IMR-90 (cell line): ENCODE measurements at regions not wholly inside any gene's neighbourhood (a gene's known extent, or its start where the extent isn't known, plus 50 kb on each side); places are given as distances from the start of the nearest gene placed in this dataset.

Experiments
- ATAC-seq: fragments of 200-7000 bp; cut with Tn5 transposase; 2 replicates; pipeline ENCODE4 v1.9.1; 2020; ENCODE audit warnings: low read depth, mild to moderate bottlenecking, moderate library complexity
- BruUV-seq: library from RNA; stranded (reverse); fragments of 400-500 nt; replicated peaks from 2 replicates; lab custom pipeline; 2021; lab: Mats Ljungman, UMichigan
- CTCF ChIA-PET: fragments of 300-600 bp; formaldehyde crosslinking; extraction: SDS; loops from one replicate; lab custom pipeline; 2021; ENCODE audit warnings: antibody characterized with exemption; lab: Yijun Ruan, JAX
- POLR2A ChIA-PET: fragments of 300-600 bp; sonication (Branson Sonifier 250); formaldehyde crosslinking; loops from one replicate; lab custom pipeline; 2022; ENCODE audit warnings: antibody characterized with exemption; ENCODE audit not compliant: unreplicated experiment; lab: Charles Lee
- DNase-seq: peaks from one replicate; pipeline ENCODE4 v3.0.0; 2013
- H2AFZ ChIP-seq: replicated peaks from 2 replicates; pipeline ENCODE3; 2013; ENCODE audit warnings: low read length, mild to moderate bottlenecking; ENCODE audit not compliant: poor library complexity
- H2AK5ac ChIP-seq: 2 replicates; pipeline ENCODE4 v1.6.1; 2013; ENCODE audit warnings: low read depth, low read length, inconsistent platforms
- H2AK9ac ChIP-seq: replicated peaks from 2 replicates; pipeline ENCODE3; 2013; ENCODE audit warnings: mild to moderate bottlenecking, low read depth, low read length, moderate library complexity; ENCODE audit not compliant: poor library complexity
- H2BK120ac ChIP-seq: 2 replicates; pipeline ENCODE4 v1.6.1; 2013; ENCODE audit warnings: low read depth, low read length, inconsistent platforms
- H2BK15ac ChIP-seq: 3 replicates; pipeline ENCODE4 v1.6.1; 2013; ENCODE audit warnings: low read depth, low read length, inconsistent platforms
- H2BK20ac ChIP-seq: 2 replicates; pipeline ENCODE4 v1.6.1; 2013; ENCODE audit warnings: low read depth, mild to moderate bottlenecking, inconsistent platforms, low read length, moderate library complexity
- H2BK5ac ChIP-seq: 2 replicates; pipeline ENCODE4 v1.6.1; 2013; ENCODE audit warnings: mild to moderate bottlenecking, low read depth, low read length, inconsistent platforms; ENCODE audit not compliant: poor library complexity, severe bottlenecking
- H3K14ac ChIP-seq: replicated peaks from 2 replicates; pipeline ENCODE4 v1.6.1; 2013; ENCODE audit warnings: low read depth, low read length, inconsistent platforms
- H3K18ac ChIP-seq: 2 replicates; pipeline ENCODE4 v1.6.1; 2013; ENCODE audit warnings: low read depth, low read length, control low read depth
- H3K23ac ChIP-seq: 2 replicates; pipeline ENCODE4 v1.6.1; 2013; ENCODE audit warnings: low read depth, low read length, inconsistent platforms
- H3K27ac ChIP-seq: 2 replicates; pipeline ENCODE4 v1.5.1; 2013; ENCODE audit warnings: mild to moderate bottlenecking, control low read depth, low read length; ENCODE audit not compliant: insufficient read depth
- H3K27me3 ChIP-seq: 2 replicates; pipeline ENCODE4 v1.6.1; 2013; ENCODE audit warnings: low read length; ENCODE audit not compliant: control insufficient read depth, insufficient read depth
- H3K36me3 ChIP-seq: 2 replicates; pipeline ENCODE4 v1.6.1; 2013; ENCODE audit warnings: low read length, mixed read lengths; ENCODE audit not compliant: control insufficient read depth, insufficient read depth
- H3K4ac ChIP-seq: 2 replicates; pipeline ENCODE4 v1.6.1; 2013; ENCODE audit warnings: low read depth, low read length, inconsistent platforms
- H3K4me1 ChIP-seq: 2 replicates; pipeline ENCODE4 v1.6.1; 2013; ENCODE audit warnings: low read length, mixed read lengths; ENCODE audit not compliant: control insufficient read depth, insufficient read depth
- H3K4me2 ChIP-seq: 2 replicates; pipeline ENCODE4 v1.6.1; 2013; ENCODE audit warnings: low read depth, mild to moderate bottlenecking, control low read depth, low read length, moderate library complexity
- H3K4me3 ChIP-seq: 2 replicates; pipeline ENCODE4 v1.5.1; 2013; ENCODE audit warnings: low read depth, mild to moderate bottlenecking, control low read depth, low read length, moderate library complexity; ENCODE audit not compliant: insufficient read depth
- H3K56ac ChIP-seq: 2 replicates; pipeline ENCODE4 v1.6.1; 2013; ENCODE audit warnings: low read length, inconsistent platforms; ENCODE audit not compliant: insufficient read depth; ENCODE audit errors: extremely low read depth
- H3K79me1 ChIP-seq, 2 experiments: 2 replicates each; pipeline ENCODE4 v1.6.1; 2013; ENCODE audit warnings: low read length in 2 of 2, inconsistent platforms in 1 of 2, low read depth in 1 of 2
- H3K9ac ChIP-seq: 2 replicates; pipeline ENCODE4 v1.6.1; 2013; ENCODE audit warnings: low read depth, low read length, control low read depth
- H3K9me1 ChIP-seq: 2 replicates; pipeline ENCODE4 v1.6.1; 2013; ENCODE audit warnings: low read length, inconsistent platforms; ENCODE audit not compliant: insufficient read depth
- H3K9me3 ChIP-seq: 2 replicates; pipeline ENCODE4 v1.6.1; 2013; ENCODE audit warnings: low read length; ENCODE audit not compliant: control insufficient read depth, insufficient read depth
- H4K20me1 ChIP-seq: 2 replicates; pipeline ENCODE4 v1.6.1; 2013; ENCODE audit warnings: low read length, inconsistent platforms; ENCODE audit not compliant: insufficient read depth
- H4K5ac ChIP-seq: 2 replicates; pipeline ENCODE4 v1.6.1; 2013; ENCODE audit warnings: mild to moderate bottlenecking, low read depth, low read length, control low read depth
- H4K8ac ChIP-seq, 2 experiments: 2 replicates each; pipeline ENCODE4 v1.6.1; 2013; ENCODE audit warnings: low read depth in 2 of 2, low read length in 2 of 2, control low read depth in 1 of 2, inconsistent platforms in 1 of 2
- H4K91ac ChIP-seq: 2 replicates; pipeline ENCODE4 v1.6.1; 2013; ENCODE audit warnings: low read depth, low read length, inconsistent platforms; ENCODE audit not compliant: insufficient read depth
- CHD1 ChIP-seq: IDR thresholded peaks from 2 replicates; pipeline ENCODE4 v1.6.1; 2012; ENCODE audit warnings: low read depth, low read length, improper control_type of control experiment
- CTCF ChIP-seq: conservative IDR thresholded peaks from 2 replicates; pipeline ENCODE4 v1.5.1; 2012; ENCODE audit warnings: mild to moderate bottlenecking, low read depth, low read length, improper control_type of control experiment
- FOS ChIP-seq: fragments of 150-350 bp; IDR thresholded peaks from 2 replicates; pipeline ENCODE4 v1.6.1; 2016; ENCODE audit warnings: low read depth, low read length
- MAZ ChIP-seq: IDR thresholded peaks from 2 replicates; pipeline ENCODE4 v1.6.1; 2012; ENCODE audit warnings: low read depth, mild to moderate bottlenecking, low read length, improper control_type of control experiment, moderate library complexity, borderline replicate concordance
- POLR2A ChIP-seq: IDR thresholded peaks from 2 replicates; pipeline ENCODE4 v1.6.1; 2012; ENCODE audit warnings: mild to moderate bottlenecking, low read depth, low read length
- RCOR1 ChIP-seq: IDR thresholded peaks from 2 replicates; pipeline ENCODE4 v1.6.1; 2012; ENCODE audit warnings: mild to moderate bottlenecking, low read length, improper control_type of control experiment; ENCODE audit not compliant: insufficient replicate concordance
- RFX5 ChIP-seq: IDR thresholded peaks from 2 replicates; pipeline ENCODE4 v1.8.0; 2012; ENCODE audit warnings: low read depth, mild to moderate bottlenecking, low read length, moderate library complexity
- SMC3 ChIP-seq: fragments of 150-350 bp; IDR thresholded peaks from 2 replicates; pipeline ENCODE4 v1.6.1; 2016; ENCODE audit warnings: low read depth, mild to moderate bottlenecking, antibody characterized with exemption, low read length, moderate library complexity
- USF2 ChIP-seq: fragments of 150-350 bp; IDR thresholded peaks from 2 replicates; pipeline ENCODE4 v1.6.1; 2017; ENCODE audit warnings: mild to moderate bottlenecking, antibody characterized with exemption, low read length, low read depth
- WGBS, 2 experiments: methylation state at CpG; one replicate each; pipeline versions ENCODE4 v1.1.5 to v1.1.7; 2013; ENCODE audit warnings: missing lambda C conversion rate in 2 of 2; ENCODE audit not compliant: insufficient read length in 1 of 2; ENCODE audit errors: extremely low coverage in 2 of 2; 5-methylcytosine and 5-hydroxymethylcytosine counted together
- dilution Hi-C: fragments of 300-500 bp; cut with HindIII; formaldehyde crosslinking; loops from one replicate; pipeline ENCODE4 v1.14.3; 2018; ENCODE audit warnings: low sequenced_read_pairs; ENCODE audit not compliant: unreplicated experiment
- in situ Hi-C: fragments of 300-500 bp; cut with MboI; formaldehyde crosslinking; loops from 3 replicates; pipeline ENCODE4 v1.14.3; 2019; ENCODE audit warnings: low sequenced_read_pairs, inconsistent platforms, mixed read lengths
- intact Hi-C: fragments of 100-400 bp; cut with micrococcal nuclease; formaldehyde crosslinking; loops from 2 replicates; pipeline ENCODE4 v1.10.0; 2022
- TF ChIP-seq, protein P1 (sequence below): fragments of 150-350 bp; IDR thresholded peaks from 2 replicates; pipeline ENCODE4 v1.6.1; 2016; ENCODE audit warnings: low read depth, mild to moderate bottlenecking, low read length, moderate library complexity, borderline replicate concordance

GRCh38 chr20:26354511-26354910 is 657.9 kb upstream of the ZNF337 start:
- H4K20me1 ChIP-seq = no peaks in the 10 kb centered on the region
- no TSS peak for BruUV-seq
- no peak overlapping the region for H4K5ac ChIP-seq
- ChIA-PET POLR2A (no interaction called here), CTCF (no interaction called here)
- H3K9ac ChIP-seq = no peak overlapping the region
- in situ Hi-C loops (no loop called here), intact Hi-C loops (no loop called here), dilution Hi-C loops (no loop called here)
- H3K27me3 ChIP-seq = no peaks in the 10 kb centered on the region
- no peak overlapping the region for H2BK15ac ChIP-seq
- H2BK5ac ChIP-seq = no peak overlapping the region
- no peak overlapping the region for H2AFZ ChIP-seq
- no peaks in the 10 kb centered on the region for H3K9me1 ChIP-seq
- no peaks in the 10 kb centered on the region for H3K79me1 ChIP-seq
- no peak overlapping the region for H2AK9ac ChIP-seq
- no peak overlapping the region for H4K91ac ChIP-seq
- H3K27ac ChIP-seq = no peak overlapping the region
- no peaks in the 10 kb centered on the region for H3K36me3 ChIP-seq
- ATAC-seq (no peak), DNase-seq (no peak)
- no peak overlapping the region for H4K8ac ChIP-seq
- H3K23ac ChIP-seq = no peak overlapping the region
- no peak overlapping the region for H3K4ac ChIP-seq
- H3K18ac ChIP-seq = no peak overlapping the region
- H3K4me3 ChIP-seq = no peak overlapping the region
- H3K56ac ChIP-seq = no peak overlapping the region
- TF ChIP-seq USF2 = no peak
- no peak for TF ChIP-seq FOS
- TF ChIP-seq, protein P1, sequence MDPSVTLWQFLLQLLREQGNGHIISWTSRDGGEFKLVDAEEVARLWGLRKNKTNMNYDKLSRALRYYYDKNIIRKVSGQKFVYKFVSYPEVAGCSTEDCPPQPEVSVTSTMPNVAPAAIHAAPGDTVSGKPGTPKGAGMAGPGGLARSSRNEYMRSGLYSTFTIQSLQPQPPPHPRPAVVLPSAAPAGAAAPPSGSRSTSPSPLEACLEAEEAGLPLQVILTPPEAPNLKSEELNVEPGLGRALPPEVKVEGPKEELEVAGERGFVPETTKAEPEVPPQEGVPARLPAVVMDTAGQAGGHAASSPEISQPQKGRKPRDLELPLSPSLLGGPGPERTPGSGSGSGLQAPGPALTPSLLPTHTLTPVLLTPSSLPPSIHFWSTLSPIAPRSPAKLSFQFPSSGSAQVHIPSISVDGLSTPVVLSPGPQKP = no peak
- no peak for TF ChIP-seq CTCF
- TF ChIP-seq CHD1 = no peak
- TF ChIP-seq RFX5 = no peak
- no peak for TF ChIP-seq RCOR1
- no peak for TF ChIP-seq POLR2A
- TF ChIP-seq MAZ = no peak
- no peak for TF ChIP-seq SMC3
- no peak overlapping the region for H2BK20ac ChIP-seq
- H3K9me3 ChIP-seq = no peaks in the 10 kb centered on the region
- no peak overlapping the region for H2BK120ac ChIP-seq
- H2AK5ac ChIP-seq = no peak overlapping the region
- H3K4me1 ChIP-seq = no peaks in the 10 kb centered on the region
- no peak overlapping the region for H3K4me2 ChIP-seq
- WGBS, 2 experiments = no CpG with 5 or more reads among the region's 2 CpGs
- no peak overlapping the region for H3K14ac ChIP-seq
